DND-41 (cell line): ENCODE measurements at regions not wholly inside any gene's neighbourhood (a gene's known extent, or its start where the extent isn't known, plus 50 kb on each side); places are given as distances from the start of the nearest gene placed in this dataset.

ENCODE experiments used
- CTCF ChIP-seq: IDR thresholded peaks from 2 replicates; pipeline ENCODE4 v1.5.1; 2012; ENCODE audit warnings: borderline replicate concordance, low read length, moderate library complexity, mild to moderate bottlenecking; ENCODE audit not compliant: poor library complexity, severe bottlenecking; ENCODE audit errors: extremely low read depth
- EZH2 ChIP-seq: IDR thresholded peaks from 3 replicates; pipeline ENCODE4 v1.6.1; 2012; ENCODE audit warnings: borderline replicate concordance, low read depth, mild to moderate bottlenecking, moderate library complexity, low read length, inconsistent platforms; ENCODE audit not compliant: severe bottlenecking

GRCh38 chr2:18436503-18437005 is 123.9 kb downstream of the RDH14 start:
- TF ChIP-seq CTCF = no peak
- no peak for TF ChIP-seq EZH2
